ENCODE measurements at regions not wholly inside any gene's neighbourhood (a gene's known extent, or its start where the extent isn't known, plus 50 kb on each side); places are given as distances from the start of the nearest gene placed in this dataset.

DNA sequence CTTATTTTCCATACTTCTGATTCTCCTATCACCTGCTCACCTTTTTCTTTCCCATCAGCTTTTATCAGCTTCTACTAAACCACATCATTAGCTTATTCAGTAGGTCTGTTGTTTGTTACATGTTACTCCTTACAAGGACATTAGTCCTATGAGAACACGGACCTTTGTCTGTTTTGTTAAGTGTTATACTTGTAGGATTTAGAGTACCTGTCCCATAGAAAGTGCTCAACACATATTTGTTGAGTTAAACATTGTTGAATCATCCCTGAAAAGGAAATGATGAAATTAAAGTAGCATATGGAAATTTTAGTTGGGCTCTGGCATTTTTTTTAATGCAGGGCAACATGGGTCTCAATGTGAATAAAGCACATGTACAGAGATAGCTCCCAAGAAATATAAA, 222.1 kb upstream of the CARD18 start:
- TF ChIP-seq CTCF (conservative IDR thresholded peaks at IDR 0.05): no peak
- TF ChIP-seq EZH2 (IDR thresholded peaks at IDR 0.05; ENCODE audit: low read depth): no peak

Measured in PC-9 (cell line).